ENCODE measurements at regions not wholly inside any gene's neighbourhood (a gene's known extent, or its start where the extent isn't known, plus 50 kb on each side); places are given as distances from the start of the nearest gene placed in this dataset.

DNA sequence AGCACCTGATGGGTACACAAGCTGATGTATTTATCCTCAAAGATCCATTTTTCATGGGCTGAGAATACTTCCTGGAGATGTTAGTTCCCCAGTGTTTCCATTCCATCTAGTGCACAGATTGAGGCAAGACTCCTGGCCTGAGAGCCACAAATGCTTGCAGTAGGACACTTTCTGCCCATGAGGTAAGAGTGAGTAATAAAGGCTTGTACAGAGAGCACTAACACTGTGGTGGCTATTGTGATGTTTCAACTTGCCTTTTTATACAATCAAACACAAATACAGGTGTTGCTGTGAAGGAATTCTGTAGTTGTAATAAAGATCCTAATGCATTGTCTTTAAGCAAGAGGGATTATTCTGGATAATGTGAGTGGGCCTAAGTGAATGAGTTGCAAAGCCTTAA, 186.1 kb upstream of the ADAMTS5 start:
- Histone ChIP-seq H2AFZ (ENCODE audit: control insufficient read depth, low read length) (no peak overlapping the region), H3K36me3 (ENCODE audit: control insufficient read depth in 2 of 2, extremely low read depth in 1 of 2, insufficient read depth in 2 of 2, low read length in 2 of 2) (no peaks in the 10 kb centered on the region), H3K9me1 (ENCODE audit: control insufficient read depth, extremely low read depth, insufficient read depth, low read length) (no peaks in the 10 kb centered on the region), H3K4me3 (ENCODE audit: control insufficient read depth in 2 of 3, extremely low read depth in 1 of 3, insufficient read depth in 2 of 3, low read depth in 1 of 3, low read length in 3 of 3) (no peak overlapping the region), H4K20me1 (ENCODE audit: control insufficient read depth, extremely low read depth, insufficient read depth, low read length) (no peaks in the 10 kb centered on the region), H3K4me1 (ENCODE audit: control insufficient read depth, extremely low read depth, insufficient read depth, low read length) (no peaks in the 10 kb centered on the region), H3K9me3 (ENCODE audit: control insufficient read depth, low read depth, low read length) (no peaks in the 10 kb centered on the region), H3K27ac (ENCODE audit: control insufficient read depth, insufficient read depth, low read length) (no peak overlapping the region), H3K4me2 (ENCODE audit: control insufficient read depth, extremely low read depth, insufficient read depth, low read depth, low read length) (no peak overlapping the region), H3K27me3 (ENCODE audit: control insufficient read depth, extremely low read depth, insufficient read depth, low read length) (no peaks in the 10 kb centered on the region), H3K9ac (ENCODE audit: control insufficient read depth, extremely low read depth, insufficient read depth, low read length) (no peak overlapping the region), H3K79me2 (ENCODE audit: control insufficient read depth, insufficient read depth, low read length) (no peaks in the 10 kb centered on the region)
- DNase-seq (ENCODE audit: low read depth, low spot score) (no peak), FAIRE-seq (peak; percentile 53)
- no peak for TF ChIP-seq EZH2 (IDR thresholded peaks at IDR 0.05; ENCODE audit: low read length)
- no peak for TF ChIP-seq CTCF (optimal IDR thresholded peaks at IDR 0.05 in 1 of 3, IDR thresholded peaks at IDR 0.05 in 1 of 3, conservative IDR thresholded peaks at IDR 0.05 in 1 of 3; ENCODE audit: extremely low read depth in 1 of 3, insufficient read depth in 2 of 3, low read length in 3 of 3)
- dilution Hi-C loops (cut with MboI; ENCODE audit: extremely low pct_ligation_motif_present, low sequenced_read_pairs) = no loop called here

GRCh38 chr21:27149034-27149433, 182.1 kb upstream of the ADAMTS5 start:
- no peak overlapping the region for H3K4me3 ChIP-seq (ENCODE audit: control insufficient read depth in 2 of 3, extremely low read depth in 1 of 3, insufficient read depth in 2 of 3, low read depth in 1 of 3, low read length in 3 of 3)
- FAIRE-seq (no peak), DNase-seq (ENCODE audit: low read depth, low spot score) (no peak)
- no peak overlapping the region for H3K27ac ChIP-seq (ENCODE audit: control insufficient read depth, insufficient read depth, low read length)
- H3K9ac ChIP-seq (ENCODE audit: control insufficient read depth, extremely low read depth, insufficient read depth, low read length) = no peak overlapping the region
- no peaks in the 10 kb centered on the region for H3K27me3 ChIP-seq (ENCODE audit: control insufficient read depth, extremely low read depth, insufficient read depth, low read length)
- H4K20me1 ChIP-seq (ENCODE audit: control insufficient read depth, extremely low read depth, insufficient read depth, low read length) = no peaks in the 10 kb centered on the region
- H3K9me1 ChIP-seq (ENCODE audit: control insufficient read depth, extremely low read depth, insufficient read depth, low read length) = no peaks in the 10 kb centered on the region
- H3K36me3 ChIP-seq (ENCODE audit: control insufficient read depth in 2 of 2, extremely low read depth in 1 of 2, insufficient read depth in 2 of 2, low read length in 2 of 2) = no peaks in the 10 kb centered on the region
- no peak overlapping the region for H3K4me2 ChIP-seq (ENCODE audit: control insufficient read depth, extremely low read depth, insufficient read depth, low read depth, low read length)
- H3K9me3 ChIP-seq (ENCODE audit: control insufficient read depth, low read depth, low read length) = no peaks in the 10 kb centered on the region
- H2AFZ ChIP-seq (ENCODE audit: control insufficient read depth, low read length) = no peak overlapping the region
- H3K4me1 ChIP-seq (ENCODE audit: control insufficient read depth, extremely low read depth, insufficient read depth, low read length) = no peaks in the 10 kb centered on the region
- H3K79me2 ChIP-seq (ENCODE audit: control insufficient read depth, insufficient read depth, low read length) = no peaks in the 10 kb centered on the region
- dilution Hi-C loops (cut with MboI; ENCODE audit: extremely low pct_ligation_motif_present, low sequenced_read_pairs) = no loop called here
- TF ChIP-seq CTCF (optimal IDR thresholded peaks at IDR 0.05 in 1 of 3, IDR thresholded peaks at IDR 0.05 in 1 of 3, conservative IDR thresholded peaks at IDR 0.05 in 1 of 3; ENCODE audit: extremely low read depth in 1 of 3, insufficient read depth in 2 of 3, low read length in 3 of 3) = no peak
- no peak for TF ChIP-seq EZH2 (IDR thresholded peaks at IDR 0.05; ENCODE audit: low read length)
